HTR-8/SVneo (cell line): ENCODE measurements at regions not wholly inside any gene's neighbourhood (a gene's known extent, or its start where the extent isn't known, plus 50 kb on each side); places are given as distances from the start of the nearest gene placed in this dataset.

Experiments used
- DNase-seq: peaks from one replicate; pipeline ENCODE4 v3.0.0; 2011; ENCODE audit warnings: low spot score, mixed read lengths; ENCODE audit not compliant: insufficient read length
- FAIRE-seq: peaks from 2 replicates; lab custom pipeline; 2011; peaks lifted over from hg19 to GRCh38; lab: Jason Lieb, UNC

DNA sequence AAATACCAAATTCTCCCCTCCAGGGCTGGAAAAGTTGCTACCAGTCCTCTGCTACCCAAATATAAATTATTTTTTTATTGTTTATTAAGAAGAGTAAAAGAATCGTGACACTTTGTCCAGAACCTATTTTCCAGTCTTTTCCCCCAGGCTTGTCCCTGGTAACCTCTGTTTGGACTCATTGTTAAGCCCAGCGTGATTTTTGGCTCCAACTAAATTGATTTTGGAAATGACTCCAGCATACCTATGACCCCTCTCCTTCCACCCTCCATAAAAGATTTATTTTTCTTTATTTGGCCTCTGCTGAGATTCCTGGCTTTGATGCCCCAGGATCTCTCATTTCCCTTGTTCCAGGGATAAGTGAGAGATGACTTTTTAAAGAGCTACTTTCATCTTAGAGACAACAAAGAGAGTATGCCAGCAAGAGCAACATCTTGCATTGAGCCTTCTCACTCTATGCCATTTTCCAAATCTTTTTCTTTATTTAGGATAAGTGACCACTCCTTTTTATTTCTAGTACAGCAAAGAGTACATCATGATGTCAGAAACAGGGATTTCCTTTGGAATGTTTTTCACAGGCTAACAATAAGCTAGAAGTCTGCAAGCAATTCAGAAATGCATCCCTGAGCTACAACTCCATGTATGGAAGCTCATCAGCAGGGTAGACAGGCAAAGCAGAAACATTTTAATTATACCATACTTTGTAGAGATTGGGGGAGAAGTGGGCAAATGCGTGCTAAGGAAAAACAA, 75.8 kb downstream of the DAD1 start:
- no peak for DNase-seq
- no peak for FAIRE-seq

DNA sequence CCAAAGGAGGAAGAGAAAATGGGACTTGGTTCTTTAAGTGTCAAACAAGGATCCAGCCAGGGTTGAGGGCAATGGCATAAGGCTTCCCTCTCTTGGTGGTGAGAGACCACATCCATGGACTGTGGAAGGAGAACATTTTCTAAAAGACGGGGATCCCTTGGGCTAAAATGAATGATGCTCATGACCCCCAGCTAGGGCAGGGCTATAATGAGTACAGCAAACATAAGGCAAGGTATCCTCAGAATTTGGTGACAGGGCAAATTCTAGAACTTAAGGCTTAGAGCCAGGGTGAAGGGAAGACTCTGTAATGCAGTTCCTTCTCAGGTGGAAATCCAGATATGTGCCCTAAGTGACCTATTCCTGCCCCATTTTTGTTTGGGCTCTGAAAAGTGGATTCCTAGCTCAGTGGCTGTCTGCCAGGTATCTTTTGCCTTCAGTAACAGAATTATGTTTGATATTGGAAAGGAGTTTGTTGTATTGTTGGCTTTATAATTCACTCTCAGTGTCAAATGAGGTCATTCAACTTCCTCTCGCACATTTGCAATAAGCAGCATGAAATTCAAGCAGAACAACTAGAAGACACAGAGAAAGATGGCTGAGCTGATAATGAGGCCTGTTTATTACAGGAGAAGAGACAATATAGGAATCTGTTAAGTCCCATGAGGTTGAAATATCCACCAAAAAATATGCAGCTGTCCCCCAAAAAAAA, 76.8 kb downstream of the DAD1 start:
- DNase-seq (no peak), FAIRE-seq (no peak)

DNA sequence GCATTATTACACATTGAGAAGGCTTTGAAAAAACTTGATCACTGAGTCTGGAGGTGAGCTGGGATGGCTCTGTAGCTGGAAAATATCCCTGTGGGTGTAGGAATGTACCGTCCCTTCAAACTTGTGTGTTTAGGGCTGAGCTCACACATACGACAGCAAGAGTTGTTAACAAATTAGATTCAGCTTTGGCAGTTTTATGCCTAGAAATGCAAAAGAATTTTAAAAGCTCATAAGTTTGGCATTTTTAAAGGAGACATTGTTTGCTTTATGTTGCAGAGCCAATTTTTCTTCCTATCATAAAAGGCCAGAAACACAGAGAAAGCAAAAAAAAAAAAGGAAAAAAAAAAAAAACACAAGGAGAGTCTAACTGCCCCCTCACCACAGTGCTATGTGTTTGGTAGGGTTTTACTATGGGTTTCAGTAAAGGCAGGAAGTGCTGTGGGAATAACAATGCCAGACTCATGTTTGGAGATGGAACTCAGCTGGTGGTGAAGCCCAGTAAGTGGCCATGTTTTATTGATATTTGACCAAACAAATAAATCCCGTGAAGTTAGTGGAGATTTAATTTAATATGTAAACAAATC, 78.4 kb downstream of the DAD1 start:
- FAIRE-seq (no peak), DNase-seq (no peak)

DNA sequence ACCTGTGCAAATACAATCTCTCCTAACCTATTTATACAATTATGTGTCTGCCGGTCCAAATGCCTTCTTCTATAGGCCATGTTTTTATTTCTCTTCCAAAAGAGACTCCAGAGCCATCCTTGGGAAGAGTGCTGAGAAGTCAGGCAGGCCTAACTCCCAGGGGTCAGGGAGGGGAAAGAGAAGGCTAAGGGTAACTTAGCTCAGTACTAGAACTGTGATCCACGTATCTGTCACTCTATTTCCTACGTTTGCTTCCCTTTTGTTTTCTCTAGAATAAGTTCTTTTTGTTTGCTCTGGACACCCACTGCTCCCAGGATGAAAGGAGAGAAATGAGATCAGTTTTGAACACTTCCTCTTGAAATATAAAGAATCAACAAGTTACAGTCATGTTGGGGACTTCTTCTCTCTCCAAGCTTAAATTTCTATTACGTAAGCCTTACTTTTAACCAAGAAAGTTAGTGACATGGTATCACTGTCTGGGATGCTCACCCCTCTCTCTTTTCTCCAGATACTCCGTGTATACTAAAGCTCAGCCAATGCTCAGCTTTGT, 79.2 kb downstream of the DAD1 start:
- FAIRE-seq (no peak), DNase-seq (no peak)

DNA sequence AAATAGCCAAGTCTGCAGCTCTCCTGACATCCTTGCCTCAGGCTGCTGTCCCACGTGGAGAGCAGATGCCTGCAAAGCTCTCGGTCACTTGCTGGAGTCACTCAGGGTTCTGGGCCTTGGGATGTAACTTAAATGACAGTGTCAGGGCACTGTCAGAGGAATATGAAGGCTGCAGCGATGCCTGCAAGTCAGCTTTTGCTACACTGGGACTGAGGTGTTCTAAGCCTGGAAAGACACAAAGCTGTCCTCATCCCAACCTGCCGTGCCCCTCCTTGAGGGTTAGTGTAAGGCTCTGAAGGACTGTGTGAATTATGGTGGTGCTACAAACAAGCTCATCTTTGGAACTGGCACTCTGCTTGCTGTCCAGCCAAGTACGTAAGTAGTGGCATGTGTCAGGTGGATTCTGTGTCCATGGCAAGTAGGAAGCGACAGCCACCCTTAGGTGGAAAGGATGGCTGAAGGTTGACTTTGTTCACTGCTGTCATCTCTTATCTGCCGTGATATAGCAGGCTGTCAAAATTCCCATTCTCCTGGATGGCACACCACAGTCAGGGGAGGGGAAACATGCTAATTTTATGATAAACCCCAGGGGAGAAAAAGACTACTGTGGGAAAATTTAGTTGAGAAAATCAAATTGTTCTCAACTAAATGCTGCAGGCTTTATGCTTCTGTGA, 79.9 kb downstream of the DAD1 start:
- DNase-seq (no peak), FAIRE-seq (no peak)

DNA sequence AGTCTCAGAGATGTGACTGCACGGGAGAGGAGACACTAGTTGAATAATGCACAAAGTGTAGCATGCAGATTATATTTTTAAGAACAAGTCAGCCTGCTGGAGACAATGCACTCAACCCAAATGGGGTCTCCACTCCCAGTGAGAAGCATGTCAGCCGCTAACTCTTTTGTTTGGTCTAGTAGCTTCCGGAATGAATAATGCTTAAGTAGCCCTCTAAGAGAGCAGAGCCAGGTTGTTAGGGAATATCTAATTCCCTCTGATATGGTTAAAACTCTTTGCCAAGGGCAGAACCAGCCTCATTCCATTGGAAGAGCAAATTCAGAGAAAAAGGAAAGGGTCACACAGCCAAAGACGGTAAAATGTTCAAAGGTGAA, 80.4 kb downstream of the DAD1 start:
- FAIRE-seq: no peak
- no peak for DNase-seq

DNA sequence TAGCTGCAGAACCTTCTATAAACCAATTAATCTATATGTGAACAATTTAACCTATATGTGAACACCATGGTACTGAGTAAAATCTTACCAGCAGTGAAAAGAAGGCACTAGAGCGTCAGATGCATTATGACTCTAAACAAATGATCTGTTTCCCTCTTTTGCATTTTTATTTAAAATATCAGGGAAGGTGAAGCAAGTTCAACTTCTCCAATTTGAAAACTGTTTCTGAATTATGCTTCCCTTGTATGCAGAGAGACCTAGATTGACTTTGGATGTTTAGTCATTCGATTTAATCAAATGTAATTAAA, 80.9 kb downstream of the DAD1 start:
- FAIRE-seq (no peak), DNase-seq (no peak)

DNA sequence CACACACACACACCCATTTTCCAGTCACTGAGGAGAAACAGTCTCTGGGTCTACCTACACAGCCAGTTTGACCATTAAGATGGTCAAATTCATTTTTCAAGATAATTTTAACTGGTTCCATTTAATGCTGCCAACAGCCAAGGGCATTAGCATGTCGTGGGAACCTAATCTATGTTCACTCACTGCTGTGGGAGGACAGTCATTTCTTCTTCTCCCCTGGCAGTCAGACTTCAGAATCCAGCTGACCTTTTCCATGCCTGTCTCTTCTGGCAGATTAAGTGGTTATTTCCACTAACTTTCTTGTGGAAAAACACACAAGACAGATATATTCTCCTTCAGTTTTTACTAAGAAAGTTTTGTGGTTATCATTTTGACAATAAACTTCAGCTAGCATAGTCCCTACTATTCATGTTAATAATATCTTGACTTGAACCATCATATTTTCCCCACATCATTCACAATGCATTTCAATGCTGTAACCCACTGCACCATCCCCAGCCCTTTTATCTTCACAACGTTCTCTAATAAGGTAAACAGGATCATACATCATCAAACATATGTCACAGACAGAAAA, 82.2 kb downstream of the DAD1 start:
- FAIRE-seq (no peak), DNase-seq (no peak)

DNA sequence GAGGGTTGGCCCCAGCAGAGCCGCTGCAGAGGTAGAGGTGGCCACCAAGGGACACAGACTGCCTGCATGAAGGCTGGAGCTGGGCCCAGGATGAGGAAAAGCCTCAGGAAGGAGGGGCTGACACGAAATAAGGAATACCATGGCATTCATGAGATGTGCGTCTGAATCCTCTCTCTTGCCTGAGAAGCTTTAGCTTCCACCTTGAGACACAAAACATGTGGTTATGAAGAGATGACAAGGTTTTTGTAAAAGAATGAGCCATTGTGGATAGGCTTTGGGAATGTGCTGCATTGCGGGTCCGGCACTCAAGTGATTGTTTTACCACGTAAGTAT, 82.7 kb downstream of the DAD1 start:
- DNase-seq (no peak), FAIRE-seq (no peak)

DNA sequence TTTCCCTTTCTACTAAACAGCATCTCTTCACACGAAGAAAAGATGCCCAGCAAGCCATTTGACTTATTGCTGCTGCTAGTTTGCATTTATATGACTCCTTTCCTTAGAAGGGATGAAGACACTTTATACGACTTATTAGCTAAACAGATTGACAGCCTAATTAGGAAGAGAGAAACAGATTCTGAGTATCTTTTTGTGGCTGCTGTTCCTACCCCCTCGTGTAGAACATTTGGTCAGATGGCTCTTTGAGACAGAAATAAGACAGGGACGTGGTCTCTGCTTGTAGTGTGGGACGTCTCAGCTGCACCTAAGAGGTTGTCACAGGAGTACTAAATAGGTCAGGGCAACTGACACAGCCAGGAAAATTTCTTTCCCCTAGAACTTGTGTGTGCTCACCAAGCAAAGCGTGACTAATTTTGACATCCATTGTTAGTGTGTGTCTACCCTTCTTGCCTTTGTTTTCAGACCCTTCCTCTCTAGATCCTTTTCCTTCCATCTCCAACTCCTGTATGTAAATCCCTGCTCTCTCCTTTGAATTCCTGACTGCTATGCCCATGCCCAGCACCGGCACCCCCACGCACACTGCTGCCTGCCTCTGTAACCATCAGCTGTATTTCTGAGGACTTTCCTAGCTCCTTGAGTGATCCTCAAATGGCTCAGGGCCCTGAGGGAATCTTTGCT, 83.2 kb downstream of the DAD1 start:
- DNase-seq (no peak), FAIRE-seq (no peak)

DNA sequence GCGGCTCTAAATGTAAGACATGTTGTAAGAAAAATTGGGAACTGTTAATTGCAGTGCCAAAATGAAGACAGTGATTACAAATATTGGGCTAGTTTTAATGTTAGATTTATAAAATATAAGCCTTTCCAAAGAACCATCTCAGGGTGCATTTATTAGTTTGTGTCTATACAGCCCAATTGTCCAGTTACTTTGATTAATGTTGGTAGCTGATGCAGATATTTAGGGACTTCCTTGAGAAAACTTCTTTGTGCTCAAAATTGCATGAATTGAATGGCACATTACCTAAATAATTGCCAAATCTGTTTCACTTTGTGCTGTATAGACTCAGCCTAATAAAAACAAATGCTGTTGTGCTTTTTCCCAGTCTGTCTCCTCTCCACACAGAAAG, 83.7 kb downstream of the DAD1 start:
- FAIRE-seq (no peak), DNase-seq (no peak)

DNA sequence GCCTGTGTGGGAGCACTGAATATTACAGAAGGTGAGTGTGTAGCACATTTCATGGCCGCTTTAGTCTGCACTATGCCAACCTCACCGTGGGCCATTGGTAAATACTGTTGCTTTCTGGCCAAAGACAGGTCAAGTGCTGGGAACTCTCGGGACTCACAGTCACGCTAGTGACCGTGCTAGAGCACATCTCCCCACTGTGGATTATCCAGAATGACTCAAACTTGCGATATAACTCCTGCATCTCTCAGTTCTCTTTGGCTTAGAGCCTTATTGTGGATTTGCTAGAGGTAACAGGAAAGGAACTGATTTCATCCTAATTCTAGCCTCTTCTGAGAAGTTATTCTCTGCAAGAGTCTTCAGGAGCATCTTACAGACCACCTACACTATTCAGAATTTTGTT, 86.5 kb downstream of the DAD1 start:
- FAIRE-seq: no peak
- DNase-seq: no peak

DNA sequence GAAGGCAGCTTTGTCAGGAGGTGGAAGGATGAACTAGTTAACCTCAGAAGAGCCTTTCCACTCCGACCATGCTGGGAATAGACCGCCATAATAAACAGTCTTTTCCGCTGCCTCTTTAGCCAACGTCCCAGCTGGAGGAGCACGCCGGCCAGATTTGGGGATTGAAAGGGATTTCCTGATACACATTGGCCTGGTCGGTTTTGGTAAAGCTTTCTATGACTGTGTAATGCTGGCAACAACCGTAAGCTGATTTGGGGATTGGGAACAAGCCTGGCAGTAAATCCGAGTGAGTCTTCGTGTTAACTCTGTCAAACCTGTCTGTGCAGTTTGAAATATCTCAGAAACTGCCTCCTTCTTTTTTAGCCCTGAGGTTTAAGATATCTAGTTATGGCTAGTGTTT, 87.0 kb downstream of the DAD1 start:
- DNase-seq: no peak
- FAIRE-seq: no peak

DNA sequence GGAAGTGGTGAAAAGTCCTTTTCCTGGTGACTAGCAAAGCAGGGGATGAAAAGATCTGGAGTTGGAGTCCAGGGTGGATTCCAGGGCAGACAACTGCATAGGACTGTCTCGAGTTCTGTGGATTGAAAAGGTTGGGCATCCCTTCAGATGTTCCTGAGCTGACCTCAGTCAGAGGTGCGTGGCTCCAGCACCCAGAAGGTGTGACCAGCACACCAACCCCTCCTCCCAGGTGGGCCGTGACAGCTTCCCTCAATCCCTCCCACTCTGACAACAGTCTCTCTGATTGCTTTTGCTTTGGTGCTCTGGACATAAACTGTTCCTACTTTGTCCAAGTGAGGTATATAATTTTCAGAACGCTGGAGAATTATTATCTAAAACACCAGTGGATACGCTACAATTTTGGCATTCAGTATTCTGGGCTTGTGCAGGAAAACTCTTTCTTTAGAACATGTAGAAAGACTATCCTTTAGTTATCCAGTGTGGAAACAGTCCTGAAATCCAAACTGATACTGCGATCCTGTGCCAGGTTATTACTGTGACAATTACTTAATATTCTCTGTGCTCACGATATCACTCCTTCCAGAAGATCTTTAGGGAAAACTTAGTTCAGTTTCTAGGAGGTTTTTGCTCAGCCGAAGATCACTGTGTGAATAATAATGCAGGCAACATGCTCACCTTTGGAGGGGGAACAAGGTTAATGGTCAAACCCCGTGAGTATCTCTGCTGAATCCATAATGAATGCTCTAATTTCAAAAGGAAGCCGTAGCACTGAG, 87.9 kb downstream of the DAD1 start:
- DNase-seq (no peak), FAIRE-seq (no peak)

DNA sequence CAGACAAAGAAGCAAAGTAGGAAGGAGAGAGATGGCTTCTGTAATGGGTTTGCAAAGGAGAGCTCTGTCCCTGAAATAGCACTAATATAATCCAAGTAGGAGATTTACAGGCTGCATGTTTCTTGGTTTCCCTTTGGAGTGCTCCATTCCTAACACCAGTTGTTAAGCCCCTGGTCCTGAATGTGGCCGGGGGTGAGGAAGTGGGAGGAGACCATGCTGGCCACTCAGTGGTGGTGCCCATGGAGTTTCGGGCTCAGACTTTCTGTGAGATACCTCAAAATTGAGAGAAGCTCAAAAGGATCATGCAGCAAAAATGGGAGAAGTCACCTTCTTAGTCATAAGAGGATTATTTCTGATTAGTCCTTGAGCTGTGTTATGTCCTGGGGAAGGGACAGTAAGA, 88.5 kb downstream of the DAD1 start:
- FAIRE-seq: no peak
- no peak for DNase-seq

DNA sequence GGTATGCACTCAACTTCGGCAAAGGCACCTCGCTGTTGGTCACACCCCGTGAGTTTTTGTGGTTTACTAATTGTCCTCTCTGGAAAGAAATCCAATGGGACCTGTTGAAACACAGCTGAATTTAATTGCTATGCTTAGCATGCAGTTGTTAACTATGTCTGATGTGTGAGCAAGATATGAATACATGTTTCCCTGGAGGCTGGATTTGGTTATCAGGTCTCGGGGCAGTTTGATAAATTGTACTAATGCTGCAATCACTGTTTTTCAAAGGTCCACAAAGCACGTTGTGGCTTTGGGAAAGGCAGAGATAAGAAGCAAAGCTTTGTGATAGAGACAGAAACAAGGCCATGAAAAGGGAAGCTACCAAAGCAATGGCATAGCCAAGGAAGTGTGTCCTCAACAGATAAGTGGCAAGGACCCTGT, 91.3 kb downstream of the DAD1 start:
- DNase-seq: no peak
- FAIRE-seq: no peak

DNA sequence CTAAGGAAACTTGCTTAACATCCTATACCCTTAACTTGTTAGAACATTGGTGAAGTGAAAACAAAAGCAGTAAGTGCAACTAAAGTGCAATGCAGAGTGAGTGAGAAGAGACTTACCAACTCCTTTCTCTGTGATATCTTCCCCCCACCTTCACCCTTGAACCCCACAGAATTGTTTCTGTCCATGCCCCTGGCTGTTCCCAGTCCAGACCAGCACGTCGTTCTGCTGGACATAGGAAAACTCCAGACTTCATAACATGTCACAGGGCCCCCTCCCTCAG, 91.9 kb downstream of the DAD1 start:
- no peak for DNase-seq
- FAIRE-seq: no peak

DNA sequence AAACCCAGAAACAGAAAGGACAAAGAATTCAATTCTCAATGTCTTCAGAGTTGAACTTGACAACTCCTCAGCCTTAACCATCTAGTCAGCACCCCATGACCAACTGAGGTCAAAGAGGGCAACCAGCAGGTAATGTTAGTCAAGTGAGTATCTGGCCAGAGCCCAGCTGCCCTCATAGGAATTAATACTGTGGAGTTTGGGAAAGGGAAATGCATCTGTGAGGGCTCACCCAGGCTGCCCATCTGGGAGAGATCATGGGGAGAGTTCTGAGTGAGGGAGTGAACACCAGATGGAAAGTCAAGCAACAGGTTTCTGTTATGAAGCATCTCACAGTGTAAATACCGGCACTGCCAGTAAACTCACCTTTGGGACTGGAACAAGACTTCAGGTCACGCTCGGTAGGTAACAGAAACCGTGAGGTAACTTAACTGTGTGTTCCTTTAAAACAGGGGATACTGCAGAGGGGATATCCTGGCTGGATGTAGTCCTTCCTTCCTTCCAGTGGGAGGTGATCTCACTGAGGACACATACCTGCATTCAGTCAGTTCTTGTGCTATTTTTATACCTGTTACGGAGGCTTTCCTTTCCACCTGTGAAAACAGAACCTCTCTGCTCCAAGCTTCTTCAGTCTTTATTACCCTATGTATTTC, 94.4 kb downstream of the DAD1 start:
- DNase-seq: no peak
- FAIRE-seq: no peak

DNA sequence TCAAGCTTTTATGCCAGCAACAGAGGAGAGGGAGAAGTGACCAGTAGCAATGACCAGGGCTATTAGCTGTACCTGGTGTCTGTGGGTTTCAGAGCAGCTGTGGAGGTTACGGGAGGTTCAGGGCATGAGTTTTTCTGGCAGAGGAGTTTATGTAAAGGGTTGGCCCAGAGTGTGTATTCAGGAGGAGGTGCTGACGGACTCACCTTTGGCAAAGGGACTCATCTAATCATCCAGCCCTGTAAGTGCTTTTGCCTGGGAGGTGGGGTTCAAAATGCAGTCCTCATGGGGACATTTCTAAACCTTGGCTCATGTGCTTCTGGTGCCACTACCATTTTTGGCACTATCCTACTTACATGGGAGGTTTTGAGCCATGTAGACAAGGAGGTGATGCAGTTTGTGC, 95.3 kb downstream of the DAD1 start:
- DNase-seq (no peak), FAIRE-seq (no peak)
